Sigmoid colon (tissue), 4 donors: ENCODE measurements at regions not wholly inside any gene's neighbourhood (a gene's known extent, or its start where the extent isn't known, plus 50 kb on each side); places are given as distances from the start of the nearest gene placed in this dataset.

ENCODE experiments used
- POLR2A ChIP-seq, 2 donors: fragments of 450-650 bp; IDR thresholded peaks; one replicate each; pipeline ENCODE4 v1.6.1; 2016; ENCODE audit warnings: antibody characterized with exemption in 2 of 2, mild to moderate bottlenecking in 2 of 2, moderate library complexity in 2 of 2
- POLR2AphosphoS5 ChIP-seq, 4 donors: sonication (generic); formaldehyde crosslinking; IDR thresholded peaks; one replicate each; pipeline ENCODE4 v1.6.1; 2017; ENCODE audit warnings: antibody characterized with exemption in 4 of 4
- TF ChIP-seq, protein P1 (sequence below), 4 experiments: fragments of 450-650 bp in 3 of 4; fragments of 200-600 bp in 1 of 4; IDR thresholded peaks; one replicate each; pipeline ENCODE4 v1.5.1; 2016 to 2019; ENCODE audit warnings: antibody characterized with exemption in 4 of 4, mild to moderate bottlenecking in 3 of 4, moderate library complexity in 2 of 4

DNA sequence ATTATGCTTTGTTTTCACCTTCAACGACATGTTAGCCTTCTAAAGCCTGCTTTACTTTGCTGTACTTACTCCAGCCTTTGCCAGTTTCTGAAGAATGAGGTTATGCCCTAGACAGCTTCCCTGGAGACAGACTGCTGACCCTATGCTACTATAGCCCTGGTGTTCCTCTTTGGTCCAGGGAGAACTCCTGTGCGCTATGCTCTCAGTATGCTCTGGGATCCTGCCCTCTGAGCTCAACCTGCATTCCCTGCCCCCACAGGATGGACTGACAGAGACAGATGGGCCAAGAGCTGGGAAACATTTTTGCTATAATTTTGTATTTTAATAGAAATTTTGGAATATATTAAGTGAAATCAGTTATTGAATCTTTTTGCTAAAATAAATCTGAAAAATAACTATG lies 425.9 kb downstream of the TMA16 start:
- TF ChIP-seq, protein P1, sequence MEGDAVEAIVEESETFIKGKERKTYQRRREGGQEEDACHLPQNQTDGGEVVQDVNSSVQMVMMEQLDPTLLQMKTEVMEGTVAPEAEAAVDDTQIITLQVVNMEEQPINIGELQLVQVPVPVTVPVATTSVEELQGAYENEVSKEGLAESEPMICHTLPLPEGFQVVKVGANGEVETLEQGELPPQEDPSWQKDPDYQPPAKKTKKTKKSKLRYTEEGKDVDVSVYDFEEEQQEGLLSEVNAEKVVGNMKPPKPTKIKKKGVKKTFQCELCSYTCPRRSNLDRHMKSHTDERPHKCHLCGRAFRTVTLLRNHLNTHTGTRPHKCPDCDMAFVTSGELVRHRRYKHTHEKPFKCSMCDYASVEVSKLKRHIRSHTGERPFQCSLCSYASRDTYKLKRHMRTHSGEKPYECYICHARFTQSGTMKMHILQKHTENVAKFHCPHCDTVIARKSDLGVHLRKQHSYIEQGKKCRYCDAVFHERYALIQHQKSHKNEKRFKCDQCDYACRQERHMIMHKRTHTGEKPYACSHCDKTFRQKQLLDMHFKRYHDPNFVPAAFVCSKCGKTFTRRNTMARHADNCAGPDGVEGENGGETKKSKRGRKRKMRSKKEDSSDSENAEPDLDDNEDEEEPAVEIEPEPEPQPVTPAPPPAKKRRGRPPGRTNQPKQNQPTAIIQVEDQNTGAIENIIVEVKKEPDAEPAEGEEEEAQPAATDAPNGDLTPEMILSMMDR (IDR thresholded peaks at IDR 0.05) = no peak
- TF ChIP-seq POLR2A (IDR thresholded peaks at IDR 0.05) (no peak), POLR2AphosphoS5 (IDR thresholded peaks at IDR 0.05) (no peak)
